HCT116 (cell line): ENCODE measurements at regions not wholly inside any gene's neighbourhood (a gene's known extent, or its start where the extent isn't known, plus 50 kb on each side); places are given as distances from the start of the nearest gene placed in this dataset.

ENCODE experiments used
- CBX3 ChIP-seq: IDR thresholded peaks from 2 replicates; pipeline ENCODE4 v1.6.1; 2012; ENCODE audit warnings: low read depth
- ELF1 ChIP-seq: IDR thresholded peaks from 2 replicates; pipeline ENCODE4 v1.6.1; 2012; ENCODE audit warnings: low read depth, borderline replicate concordance
- EZH2 ChIP-seq: fragments of 200-600 bp; sonication (generic); IDR thresholded peaks from 2 replicates; pipeline ENCODE4 v1.6.1; 2017; ENCODE audit warnings: antibody characterized with exemption, mixed run types
- EZH2phosphoT487 ChIP-seq: fragments of 200-600 bp; IDR thresholded peaks from 2 replicates; pipeline ENCODE4 v1.6.1; 2018; ENCODE audit warnings: antibody characterized with exemption, borderline replicate concordance
- FOSL1 ChIP-seq: IDR thresholded peaks from 2 replicates; pipeline ENCODE4 v1.6.1; 2012; ENCODE audit warnings: low read depth
- MAX ChIP-seq: IDR thresholded peaks from 2 replicates; pipeline ENCODE4 v1.6.1; 2012
- POLR2A ChIP-seq: IDR thresholded peaks from 2 replicates; pipeline ENCODE4 v1.7.0; 2011; ENCODE audit warnings: borderline replicate concordance; ENCODE audit not compliant: insufficient read depth, insufficient read length; ENCODE audit errors: extremely low read depth
- POLR2AphosphoS5 ChIP-seq: IDR thresholded peaks from 2 replicates; pipeline ENCODE4 v1.6.1; 2011; ENCODE audit warnings: mild to moderate bottlenecking, low read depth, low read length, moderate library complexity
- SP1 ChIP-seq: IDR thresholded peaks from 2 replicates; pipeline ENCODE4 v1.6.1; 2012; ENCODE audit warnings: low read depth
- SRF ChIP-seq: IDR thresholded peaks from 2 replicates; pipeline ENCODE4 v1.6.1; 2012; ENCODE audit warnings: low read depth
- TCF7L2 ChIP-seq: IDR thresholded peaks from 2 replicates; pipeline ENCODE4 v1.7.0; 2011; ENCODE audit warnings: borderline replicate concordance, inconsistent platforms; ENCODE audit not compliant: insufficient read depth, insufficient read length; ENCODE audit errors: extremely low read depth
- TF ChIP-seq, protein P1 (sequence below), 3 experiments: fragments of 200-600 bp in 1 of 3; sonication (generic) in 1 of 3; IDR thresholded peaks in 2 of 3; conservative IDR thresholded peaks in 1 of 3; 2 replicates each; pipeline ENCODE4 v1.5.1; 2012 to 2017; ENCODE audit warnings: low read depth in 2 of 3, low read length in 2 of 3, antibody characterized with exemption in 1 of 3, borderline replicate concordance in 1 of 3, control low read depth in 1 of 3, mild to moderate bottlenecking in 1 of 3, mixed read lengths in 1 of 3, mixed run types in 1 of 3, moderate library complexity in 1 of 3; ENCODE audit not compliant: insufficient read depth in 1 of 3
- TF ChIP-seq, protein P2 (sequence below): IDR thresholded peaks from 2 replicates; pipeline ENCODE4 v1.6.1; 2012; ENCODE audit warnings: low read depth

GRCh38 chr1:187853505-187853904, 1024.8 kb downstream of the PLA2G4A start:
- no peak for TF ChIP-seq CBX3
- TF ChIP-seq, protein P1, sequence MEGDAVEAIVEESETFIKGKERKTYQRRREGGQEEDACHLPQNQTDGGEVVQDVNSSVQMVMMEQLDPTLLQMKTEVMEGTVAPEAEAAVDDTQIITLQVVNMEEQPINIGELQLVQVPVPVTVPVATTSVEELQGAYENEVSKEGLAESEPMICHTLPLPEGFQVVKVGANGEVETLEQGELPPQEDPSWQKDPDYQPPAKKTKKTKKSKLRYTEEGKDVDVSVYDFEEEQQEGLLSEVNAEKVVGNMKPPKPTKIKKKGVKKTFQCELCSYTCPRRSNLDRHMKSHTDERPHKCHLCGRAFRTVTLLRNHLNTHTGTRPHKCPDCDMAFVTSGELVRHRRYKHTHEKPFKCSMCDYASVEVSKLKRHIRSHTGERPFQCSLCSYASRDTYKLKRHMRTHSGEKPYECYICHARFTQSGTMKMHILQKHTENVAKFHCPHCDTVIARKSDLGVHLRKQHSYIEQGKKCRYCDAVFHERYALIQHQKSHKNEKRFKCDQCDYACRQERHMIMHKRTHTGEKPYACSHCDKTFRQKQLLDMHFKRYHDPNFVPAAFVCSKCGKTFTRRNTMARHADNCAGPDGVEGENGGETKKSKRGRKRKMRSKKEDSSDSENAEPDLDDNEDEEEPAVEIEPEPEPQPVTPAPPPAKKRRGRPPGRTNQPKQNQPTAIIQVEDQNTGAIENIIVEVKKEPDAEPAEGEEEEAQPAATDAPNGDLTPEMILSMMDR (IDR thresholded peaks at IDR 0.05 in 2 of 3, conservative IDR thresholded peaks at IDR 0.05 in 1 of 3; ENCODE audit: borderline replicate concordance in 1 of 3, insufficient read depth in 1 of 3, low read depth in 2 of 3, low read length in 2 of 3) = no peak
- no peak for TF ChIP-seq MAX
- TF ChIP-seq SP1 = no peak
- no peak for TF ChIP-seq POLR2A
- TF ChIP-seq TCF7L2 = no peak
- TF ChIP-seq EZH2 = no peak
- TF ChIP-seq EZH2phosphoT487 = no peak
- TF ChIP-seq, protein P2, sequence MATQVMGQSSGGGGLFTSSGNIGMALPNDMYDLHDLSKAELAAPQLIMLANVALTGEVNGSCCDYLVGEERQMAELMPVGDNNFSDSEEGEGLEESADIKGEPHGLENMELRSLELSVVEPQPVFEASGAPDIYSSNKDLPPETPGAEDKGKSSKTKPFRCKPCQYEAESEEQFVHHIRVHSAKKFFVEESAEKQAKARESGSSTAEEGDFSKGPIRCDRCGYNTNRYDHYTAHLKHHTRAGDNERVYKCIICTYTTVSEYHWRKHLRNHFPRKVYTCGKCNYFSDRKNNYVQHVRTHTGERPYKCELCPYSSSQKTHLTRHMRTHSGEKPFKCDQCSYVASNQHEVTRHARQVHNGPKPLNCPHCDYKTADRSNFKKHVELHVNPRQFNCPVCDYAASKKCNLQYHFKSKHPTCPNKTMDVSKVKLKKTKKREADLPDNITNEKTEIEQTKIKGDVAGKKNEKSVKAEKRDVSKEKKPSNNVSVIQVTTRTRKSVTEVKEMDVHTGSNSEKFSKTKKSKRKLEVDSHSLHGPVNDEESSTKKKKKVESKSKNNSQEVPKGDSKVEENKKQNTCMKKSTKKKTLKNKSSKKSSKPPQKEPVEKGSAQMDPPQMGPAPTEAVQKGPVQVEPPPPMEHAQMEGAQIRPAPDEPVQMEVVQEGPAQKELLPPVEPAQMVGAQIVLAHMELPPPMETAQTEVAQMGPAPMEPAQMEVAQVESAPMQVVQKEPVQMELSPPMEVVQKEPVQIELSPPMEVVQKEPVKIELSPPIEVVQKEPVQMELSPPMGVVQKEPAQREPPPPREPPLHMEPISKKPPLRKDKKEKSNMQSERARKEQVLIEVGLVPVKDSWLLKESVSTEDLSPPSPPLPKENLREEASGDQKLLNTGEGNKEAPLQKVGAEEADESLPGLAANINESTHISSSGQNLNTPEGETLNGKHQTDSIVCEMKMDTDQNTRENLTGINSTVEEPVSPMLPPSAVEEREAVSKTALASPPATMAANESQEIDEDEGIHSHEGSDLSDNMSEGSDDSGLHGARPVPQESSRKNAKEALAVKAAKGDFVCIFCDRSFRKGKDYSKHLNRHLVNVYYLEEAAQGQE = no peak
- no peak for TF ChIP-seq ELF1
- no peak for TF ChIP-seq POLR2AphosphoS5
- no peak for TF ChIP-seq FOSL1
- no peak for TF ChIP-seq SRF
